ENCODE measurements at regions not wholly inside any gene's neighbourhood (a gene's known extent, or its start where the extent isn't known, plus 50 kb on each side); places are given as distances from the start of the nearest gene placed in this dataset.

DNA sequence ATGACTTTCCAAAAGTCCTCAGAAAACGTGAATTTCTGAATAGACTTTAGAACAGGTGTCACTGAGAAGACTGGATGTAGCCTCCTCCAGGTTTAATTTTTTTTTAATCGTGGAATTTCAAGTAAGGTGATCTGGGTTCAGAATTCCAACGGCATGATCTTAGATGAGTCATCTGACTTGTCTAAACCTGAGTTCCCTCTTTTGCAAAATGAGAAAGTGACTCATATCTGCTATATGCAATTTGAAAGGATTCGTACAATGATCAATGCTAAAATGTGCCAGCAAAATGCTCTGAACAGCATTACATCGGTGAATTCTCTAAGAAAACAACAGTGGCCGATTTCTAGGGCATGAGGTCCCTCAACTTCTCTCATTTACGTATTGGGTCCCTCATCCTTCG is 69.1 kb upstream of the ZNF516 start:
- TF ChIP-seq, protein P1, sequence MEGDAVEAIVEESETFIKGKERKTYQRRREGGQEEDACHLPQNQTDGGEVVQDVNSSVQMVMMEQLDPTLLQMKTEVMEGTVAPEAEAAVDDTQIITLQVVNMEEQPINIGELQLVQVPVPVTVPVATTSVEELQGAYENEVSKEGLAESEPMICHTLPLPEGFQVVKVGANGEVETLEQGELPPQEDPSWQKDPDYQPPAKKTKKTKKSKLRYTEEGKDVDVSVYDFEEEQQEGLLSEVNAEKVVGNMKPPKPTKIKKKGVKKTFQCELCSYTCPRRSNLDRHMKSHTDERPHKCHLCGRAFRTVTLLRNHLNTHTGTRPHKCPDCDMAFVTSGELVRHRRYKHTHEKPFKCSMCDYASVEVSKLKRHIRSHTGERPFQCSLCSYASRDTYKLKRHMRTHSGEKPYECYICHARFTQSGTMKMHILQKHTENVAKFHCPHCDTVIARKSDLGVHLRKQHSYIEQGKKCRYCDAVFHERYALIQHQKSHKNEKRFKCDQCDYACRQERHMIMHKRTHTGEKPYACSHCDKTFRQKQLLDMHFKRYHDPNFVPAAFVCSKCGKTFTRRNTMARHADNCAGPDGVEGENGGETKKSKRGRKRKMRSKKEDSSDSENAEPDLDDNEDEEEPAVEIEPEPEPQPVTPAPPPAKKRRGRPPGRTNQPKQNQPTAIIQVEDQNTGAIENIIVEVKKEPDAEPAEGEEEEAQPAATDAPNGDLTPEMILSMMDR (IDR thresholded peaks at IDR 0.05), result no peak
- no peak for TF ChIP-seq POLR2AphosphoS5 (IDR thresholded peaks at IDR 0.05)

Data from sigmoid colon (tissue), 4 donors.